GM21786 (cell line): ENCODE measurements at regions not wholly inside any gene's neighbourhood (a gene's known extent, or its start where the extent isn't known, plus 50 kb on each side); places are given as distances from the start of the nearest gene placed in this dataset.
"Not testable (repeated sequence)": the region's sequence is repeated elsewhere in the genome, so short reads cannot be mapped to it uniquely, and the experiment has no call there.

Source experiments
- ATAC-seq: cut with Tn5 transposase; IDR thresholded peaks from one replicate; pipeline ENCODE4 v1.9.1; 2021; ENCODE audit not compliant: unreplicated experiment

DNA sequence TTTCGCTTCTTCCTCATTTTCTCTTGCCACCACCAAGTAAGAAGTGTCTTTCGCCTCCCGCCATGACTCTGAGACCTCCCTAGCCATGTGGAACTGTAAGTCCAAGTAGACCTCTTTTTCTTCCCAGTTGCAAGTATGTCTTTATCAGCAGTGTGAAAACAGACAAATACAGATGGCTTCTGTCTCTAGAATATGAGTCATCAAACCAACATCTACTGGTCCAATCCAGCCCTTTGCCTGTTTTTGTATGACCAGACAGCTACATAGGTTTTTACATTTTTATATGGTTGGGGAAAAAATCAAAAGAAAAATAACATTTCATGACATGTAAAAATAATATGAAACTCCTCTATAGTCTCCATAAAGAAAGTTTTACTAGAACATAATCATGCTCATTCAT, 118.7 kb upstream of the PTPRG start:
- ATAC-seq, result no peak

DNA sequence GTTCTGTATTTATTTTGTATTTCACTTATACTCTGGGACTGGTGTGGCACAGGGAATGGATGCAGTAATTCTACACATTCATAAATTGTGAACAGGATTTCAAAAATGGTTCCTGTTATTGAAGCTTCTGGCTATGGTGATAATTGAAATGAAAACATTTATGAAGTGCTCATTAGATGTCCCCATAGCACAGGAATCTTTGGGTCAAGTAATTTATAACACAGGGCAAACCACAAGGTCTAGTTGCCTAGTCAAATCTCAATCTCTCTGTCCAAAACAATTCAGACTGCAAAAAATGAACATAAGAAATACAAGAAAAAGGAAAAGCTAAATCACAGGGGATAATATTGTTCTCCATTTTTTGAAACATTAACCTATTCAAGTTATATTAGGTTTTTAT, 117.5 kb upstream of the PTPRG start:
- no peak for ATAC-seq

DNA sequence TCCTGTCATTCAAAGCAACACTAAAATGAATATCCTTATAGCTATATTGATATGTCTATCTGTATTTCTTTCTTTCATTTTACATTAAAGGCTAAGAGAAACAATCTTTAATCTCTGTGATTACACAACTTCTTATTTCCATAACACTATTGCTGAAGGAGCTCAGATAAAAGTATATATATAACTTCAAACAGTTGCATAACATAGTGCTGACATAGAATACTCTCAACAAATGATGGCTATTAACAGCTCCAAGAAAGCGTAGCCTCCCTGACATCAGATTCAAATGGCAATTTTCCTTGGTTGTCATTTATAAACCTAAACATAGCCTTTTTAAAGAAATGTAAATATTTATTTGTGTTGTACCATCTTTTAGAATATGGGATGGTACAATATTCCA, 116.6 kb upstream of the PTPRG start:
- no peak for ATAC-seq

DNA sequence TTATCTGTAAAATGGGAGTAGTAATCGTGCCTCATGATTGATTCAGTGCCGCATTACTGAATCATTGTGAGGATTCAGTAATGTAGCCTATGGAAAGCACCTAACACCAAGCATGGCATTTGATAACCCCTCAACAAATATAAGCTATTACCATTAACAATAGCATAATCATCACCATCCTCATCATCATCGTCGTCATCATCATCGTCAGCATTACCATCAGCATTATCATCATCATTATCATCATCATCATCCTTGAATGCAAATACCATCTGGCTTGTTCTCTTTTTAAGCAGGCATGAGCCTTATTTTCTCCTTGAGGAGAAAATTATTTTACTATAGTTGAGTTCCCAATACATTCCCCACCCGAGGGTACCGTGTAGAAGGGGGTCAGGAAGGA, 115.4 kb upstream of the PTPRG start:
- no peak for ATAC-seq

DNA sequence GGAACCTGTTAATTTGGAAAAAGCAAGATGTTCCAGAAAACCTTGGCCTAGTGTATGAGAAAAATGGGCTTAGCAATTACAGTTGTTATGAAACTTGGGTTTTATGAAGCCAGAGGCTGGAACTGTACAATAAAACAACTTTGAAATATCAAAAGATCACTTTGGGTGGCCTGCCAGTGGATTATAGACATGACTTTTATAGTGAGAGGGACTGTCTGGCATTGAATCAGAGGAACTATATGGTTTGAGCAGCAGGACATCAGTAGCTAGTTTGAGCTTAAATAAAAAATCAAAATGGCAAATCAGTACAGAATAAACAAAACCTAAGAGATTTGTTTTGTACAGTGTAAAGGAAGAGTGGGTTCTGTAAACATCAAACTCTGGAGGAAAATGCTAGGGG, 115.0 kb upstream of the PTPRG start:
- no peak for ATAC-seq

DNA sequence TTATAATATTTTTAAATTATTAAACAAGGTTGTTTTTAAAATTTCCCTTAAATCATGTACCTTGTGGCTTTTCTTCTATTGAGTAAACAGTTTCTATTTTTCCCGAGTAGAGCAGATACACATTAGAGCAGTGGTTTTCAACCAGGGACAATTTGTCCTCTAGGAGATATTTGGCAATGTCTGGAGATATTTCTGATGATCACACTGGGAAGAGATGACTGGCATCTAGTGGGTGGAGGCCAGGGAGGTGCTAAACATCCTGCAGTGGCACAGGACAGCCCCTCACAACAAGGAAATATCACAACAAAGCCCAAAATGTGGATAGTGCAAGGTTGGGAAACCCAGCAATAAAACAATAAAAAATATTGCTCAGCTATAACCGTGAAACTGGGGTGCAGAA, 113.0 kb upstream of the PTPRG start:
- ATAC-seq, result no peak

DNA sequence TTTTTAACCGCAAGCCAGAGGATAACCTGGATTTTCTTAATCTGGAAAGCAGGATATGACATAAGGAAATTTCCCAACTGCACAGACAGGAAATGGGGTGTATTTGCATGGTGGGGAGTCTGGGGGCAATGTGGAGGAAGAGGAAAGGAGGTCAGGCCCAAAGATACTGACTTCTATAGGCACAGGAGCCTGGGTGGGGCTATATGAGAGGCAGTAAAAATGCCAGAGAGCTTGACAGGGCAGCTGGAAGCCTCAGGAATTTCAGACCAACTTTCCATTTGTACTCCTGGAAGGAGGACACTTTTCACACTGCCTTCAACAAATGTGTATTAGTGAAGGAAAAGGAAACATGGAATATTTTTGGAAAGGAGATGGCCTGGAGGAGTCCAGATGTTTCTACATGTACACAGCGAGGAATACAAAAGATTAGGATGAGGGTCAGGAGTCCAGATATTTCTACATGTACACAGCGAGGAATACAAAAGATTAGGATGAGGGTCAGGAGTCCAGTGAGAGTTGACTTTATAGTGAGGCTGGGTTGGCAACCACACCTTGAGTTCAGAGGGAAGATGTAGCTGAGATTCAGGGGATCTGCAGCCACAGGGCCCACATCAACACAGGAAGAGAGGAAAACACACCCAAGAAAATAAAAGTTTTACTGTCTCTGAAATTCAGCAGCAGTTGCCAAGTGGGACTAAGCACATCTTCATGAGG, 111.9 kb upstream of the PTPRG start:
- ATAC-seq, result no peak

DNA sequence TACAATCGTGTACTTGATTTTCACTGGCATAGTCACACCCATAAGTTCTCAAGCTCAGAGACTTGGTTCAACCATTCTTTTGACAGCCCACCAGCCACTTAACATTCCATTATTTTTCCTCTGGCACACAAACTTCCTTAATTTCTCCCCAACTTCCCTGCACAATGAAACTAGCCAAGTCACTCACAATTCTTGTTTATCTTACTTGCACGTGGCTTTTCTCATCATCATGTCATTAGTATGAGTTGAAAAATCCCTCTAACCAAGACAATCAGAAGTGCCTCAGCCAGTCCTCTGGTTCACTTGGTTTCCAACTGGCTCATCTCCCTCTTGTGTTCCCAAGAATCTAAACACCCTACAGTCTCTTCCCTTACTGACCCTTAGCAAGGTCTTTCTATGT, 110.5 kb upstream of the PTPRG start:
- no peak for ATAC-seq

DNA sequence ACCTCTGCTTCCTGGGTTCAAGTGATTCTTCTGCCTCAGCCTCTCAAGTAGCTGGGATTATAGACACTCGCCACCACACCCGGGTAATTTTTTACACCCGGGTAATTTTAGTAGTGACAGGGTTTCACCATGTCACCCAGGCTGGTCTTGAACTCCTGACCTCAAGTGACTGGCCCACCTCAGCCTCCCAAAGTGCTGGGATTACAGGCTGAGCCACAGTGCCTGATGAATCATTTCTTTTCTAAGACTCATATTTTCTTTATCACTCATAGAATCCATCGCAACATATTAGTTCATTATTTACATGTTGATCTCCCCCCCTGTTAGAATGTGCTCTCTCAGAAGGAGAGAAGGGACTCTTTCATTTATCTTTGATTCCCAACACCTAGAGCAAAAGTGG, 109.5 kb upstream of the PTPRG start:
- ATAC-seq, result no peak

DNA sequence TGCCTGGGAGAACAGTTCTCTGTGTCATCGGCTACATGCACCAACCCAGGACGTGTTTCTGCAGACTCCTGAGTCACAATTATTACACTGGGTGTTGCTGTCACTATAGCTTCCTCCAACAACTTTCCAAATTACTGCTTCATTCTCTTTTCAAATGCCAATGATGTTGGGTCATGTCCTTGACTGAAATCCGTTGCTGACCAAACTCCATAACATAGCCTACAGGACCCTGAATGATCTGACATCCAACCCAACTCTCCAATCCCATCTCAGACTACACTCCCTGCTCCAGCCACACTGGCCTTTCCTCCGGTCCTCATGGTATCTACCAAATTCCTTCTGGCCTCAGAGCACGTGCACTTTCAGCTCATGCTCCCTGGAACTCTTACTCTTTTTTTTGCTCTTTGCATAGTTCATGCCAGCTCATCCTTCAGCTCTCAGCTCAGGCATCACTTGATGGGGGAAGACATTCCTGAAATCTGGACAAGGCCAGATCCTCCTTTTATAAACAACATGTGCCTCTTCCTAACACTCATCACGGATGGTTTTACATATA, 108.8 kb upstream of the PTPRG start:
- no peak for ATAC-seq

DNA sequence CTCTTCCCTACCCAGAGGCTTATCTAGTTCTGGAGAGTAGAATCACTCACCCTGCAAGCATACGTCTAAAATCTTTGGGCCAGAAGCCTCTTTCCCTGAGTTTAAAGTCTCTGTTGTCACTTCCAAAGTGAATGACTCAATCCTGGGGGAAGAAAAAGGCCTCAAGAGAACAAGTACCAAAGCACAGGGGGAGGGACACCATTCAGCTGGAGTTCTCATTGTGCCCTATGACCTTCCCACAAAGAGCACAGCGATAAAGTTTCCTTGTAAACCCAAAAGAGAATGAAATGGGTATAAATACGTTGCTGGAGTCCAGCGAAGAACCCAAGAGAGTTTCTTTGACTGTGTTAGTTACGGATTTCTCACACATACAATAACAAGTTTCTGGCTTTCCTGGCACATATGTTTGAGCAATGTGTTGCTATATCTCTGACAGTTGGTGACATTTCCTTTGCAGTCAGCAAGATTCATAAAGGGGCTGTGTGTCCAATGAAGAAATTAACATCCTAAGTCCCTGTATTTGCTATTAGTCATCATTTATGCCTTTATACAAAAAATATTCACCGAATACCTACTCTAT, 107.3 kb upstream of the PTPRG start:
- no peak for ATAC-seq

DNA sequence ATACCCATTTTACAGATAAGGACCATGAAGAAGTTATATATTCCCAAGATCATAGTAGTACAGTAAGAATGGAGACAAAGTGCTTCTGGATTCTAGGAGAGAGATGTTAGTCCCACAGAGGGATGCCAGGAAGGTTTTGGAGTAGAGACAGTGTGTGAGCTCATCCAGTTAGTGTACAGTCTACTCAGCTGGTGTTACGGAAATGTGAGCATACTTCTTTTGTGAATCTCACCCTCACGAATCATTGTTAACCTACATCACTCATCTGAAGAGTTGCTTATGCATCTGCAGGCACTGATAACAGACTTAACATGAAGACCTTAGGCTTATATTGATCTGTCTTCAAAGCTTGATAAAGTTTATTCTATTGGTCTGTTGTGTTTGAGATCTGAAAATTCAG, 106.6 kb upstream of the PTPRG start:
- no peak for ATAC-seq

DNA sequence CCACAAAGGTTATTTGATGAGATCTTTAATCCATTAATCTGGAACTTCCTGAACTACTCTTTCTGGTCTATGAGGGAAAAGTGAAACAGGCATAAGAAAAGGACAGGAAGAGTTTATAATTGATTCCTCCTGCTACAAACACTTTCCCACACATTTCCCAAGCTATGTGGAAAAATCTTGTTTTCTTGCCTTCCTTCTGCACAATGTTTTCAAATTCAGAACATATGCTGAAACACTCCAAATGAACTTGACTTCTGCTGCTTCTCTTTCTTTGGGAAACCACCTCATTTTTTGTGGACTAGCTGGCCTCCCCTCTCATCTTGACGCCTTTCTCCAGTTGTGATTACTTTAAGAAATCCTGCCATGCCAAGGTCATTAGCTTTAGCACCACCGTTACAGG, 100.7 kb upstream of the PTPRG start:
- ATAC-seq, result no peak

DNA sequence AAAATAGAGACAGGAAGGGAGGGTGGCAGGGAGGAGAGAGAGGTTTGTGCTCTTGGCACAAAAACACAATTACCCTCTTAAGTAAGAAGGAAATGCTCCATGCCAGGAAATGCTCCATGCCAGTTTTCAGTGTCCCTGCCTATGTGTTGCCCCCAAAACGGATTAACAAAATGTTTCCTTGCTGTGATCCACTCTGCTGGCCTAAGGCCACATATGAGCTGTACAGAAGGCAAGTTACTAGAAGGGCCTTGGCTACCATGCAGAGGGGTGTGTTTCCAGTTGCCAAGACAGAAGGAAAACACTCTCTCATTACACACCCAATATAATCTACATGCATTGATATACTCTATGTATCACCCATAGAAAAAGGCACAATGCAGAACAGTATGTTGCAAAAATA, 98.2 kb upstream of the PTPRG start:
- no peak for ATAC-seq

DNA sequence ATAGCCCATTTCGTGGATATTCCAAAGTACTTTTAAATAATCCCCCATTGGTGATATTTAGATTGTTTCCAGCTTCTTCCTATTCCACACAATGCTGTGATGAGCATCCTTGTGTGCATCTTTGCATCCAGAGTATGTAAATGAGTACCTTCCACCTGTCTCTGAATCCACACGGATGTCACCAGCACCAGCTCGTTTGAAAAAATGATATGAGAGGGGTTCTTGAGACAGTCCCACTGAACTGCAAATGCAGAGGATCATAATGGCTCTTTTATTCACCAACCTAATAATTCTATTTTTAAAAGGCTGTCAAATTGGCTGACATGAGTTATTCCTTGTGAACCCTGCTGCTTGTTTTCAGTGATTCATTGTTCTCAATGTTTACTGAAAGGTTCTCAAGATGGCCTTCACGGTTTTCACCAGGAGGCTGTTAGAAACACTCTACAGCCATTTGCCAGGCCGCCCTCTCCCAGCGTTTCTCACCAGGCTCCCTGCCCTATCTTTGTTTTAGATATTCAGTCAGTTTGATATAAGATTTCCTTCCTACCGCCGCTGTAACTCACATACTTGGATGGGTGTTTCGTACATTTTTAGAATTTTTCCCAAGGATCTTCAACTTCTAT, 96.7 kb upstream of the PTPRG start:
- no peak for ATAC-seq

DNA sequence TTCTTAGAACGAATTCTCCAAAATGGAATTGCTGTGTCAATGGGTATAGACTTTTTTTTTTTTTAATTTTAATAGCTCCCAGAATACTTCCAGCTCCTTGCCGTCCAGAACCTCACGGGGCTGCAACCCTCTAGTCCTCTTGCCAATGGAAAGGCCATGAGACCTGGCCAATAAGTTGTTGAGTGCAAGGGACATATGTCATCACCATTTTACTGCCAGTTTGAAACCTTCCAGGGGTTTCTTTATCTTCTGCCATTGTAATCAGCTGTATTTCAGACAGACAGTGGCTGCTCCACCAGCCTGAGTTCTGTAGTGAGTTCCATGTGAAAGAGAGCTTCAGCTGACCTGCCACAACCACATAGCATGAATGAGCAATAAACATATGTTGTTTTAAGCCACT, 95.0 kb upstream of the PTPRG start:
- no peak for ATAC-seq

DNA sequence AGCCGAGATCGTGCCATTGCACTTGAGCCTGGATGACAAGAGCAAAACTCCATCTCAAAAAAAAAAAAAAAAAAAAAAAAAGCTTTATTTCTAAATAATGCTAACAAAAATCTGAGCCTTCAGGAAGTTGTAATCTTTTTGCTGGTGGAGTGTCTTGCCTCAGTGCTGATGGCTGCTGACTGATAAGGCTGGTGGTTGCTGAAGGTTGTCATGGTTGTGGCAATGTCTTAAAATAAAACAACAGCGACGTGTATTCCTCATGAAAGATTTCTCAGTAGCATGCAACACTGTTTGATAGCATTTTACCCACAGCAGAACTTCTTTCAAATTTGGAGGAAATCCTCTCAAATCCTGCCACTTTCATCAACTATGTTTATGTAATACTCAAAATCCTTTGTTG, 77.4 kb upstream of the PTPRG start:
- no peak for ATAC-seq

DNA sequence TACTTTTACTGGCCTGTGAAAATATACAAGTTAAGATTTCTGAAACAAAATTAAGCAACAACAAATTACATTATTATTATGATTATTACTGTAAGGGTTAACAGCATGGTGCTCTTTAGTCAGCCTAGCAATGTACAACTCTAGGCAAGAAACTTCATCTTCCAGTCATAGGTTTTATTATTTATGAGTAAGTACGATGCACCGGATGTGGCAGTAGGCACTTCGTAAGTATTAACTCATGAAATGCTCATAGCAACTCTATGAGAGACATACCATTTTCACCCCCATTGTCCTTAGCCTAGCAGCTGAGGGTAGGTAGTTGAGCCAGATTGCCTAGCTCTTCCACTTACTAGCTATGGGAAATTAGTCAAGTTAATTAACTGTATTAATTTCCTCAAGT, 68.0 kb upstream of the PTPRG start:
- ATAC-seq, result no peak

DNA sequence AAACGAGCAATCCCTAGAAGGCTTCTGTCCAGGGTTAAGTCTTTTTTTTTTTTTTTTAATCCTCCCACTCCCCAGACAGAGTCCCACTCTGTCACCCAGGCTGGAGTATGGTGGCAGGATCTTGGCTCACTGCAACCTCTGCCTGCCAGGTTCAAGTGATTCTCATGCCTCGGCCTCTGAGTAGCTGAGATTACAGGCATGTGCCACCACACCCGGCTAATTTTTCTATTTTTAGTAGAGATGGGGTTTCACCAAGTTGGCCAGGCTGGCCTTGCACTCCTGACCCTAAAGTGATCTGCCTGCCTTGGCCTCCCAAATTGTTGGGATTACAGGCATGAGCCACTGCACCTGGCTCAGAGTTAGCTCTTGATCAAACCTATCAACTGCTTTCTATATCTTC, 67.1 kb upstream of the PTPRG start:
- ATAC-seq, result not testable (repeated sequence)

DNA sequence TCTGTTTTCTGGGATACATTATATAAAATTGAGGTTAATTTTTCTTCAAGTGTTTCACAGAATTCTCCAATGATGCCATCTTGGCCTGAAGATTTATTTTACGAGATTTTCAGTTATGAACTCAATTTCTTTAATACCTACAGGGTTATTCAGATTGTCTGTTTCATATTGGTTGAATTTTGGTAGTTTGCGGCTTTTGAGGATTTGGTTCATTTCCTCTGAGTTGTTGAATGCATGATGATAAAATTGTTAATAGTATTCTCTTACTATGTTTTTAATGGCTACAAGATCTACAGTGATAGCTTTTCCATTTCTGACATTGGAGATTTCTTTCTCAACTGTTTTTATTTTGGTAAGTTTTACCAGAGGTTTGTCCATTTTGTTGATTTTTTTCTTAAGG, 63.9 kb upstream of the PTPRG start:
- no peak for ATAC-seq

DNA sequence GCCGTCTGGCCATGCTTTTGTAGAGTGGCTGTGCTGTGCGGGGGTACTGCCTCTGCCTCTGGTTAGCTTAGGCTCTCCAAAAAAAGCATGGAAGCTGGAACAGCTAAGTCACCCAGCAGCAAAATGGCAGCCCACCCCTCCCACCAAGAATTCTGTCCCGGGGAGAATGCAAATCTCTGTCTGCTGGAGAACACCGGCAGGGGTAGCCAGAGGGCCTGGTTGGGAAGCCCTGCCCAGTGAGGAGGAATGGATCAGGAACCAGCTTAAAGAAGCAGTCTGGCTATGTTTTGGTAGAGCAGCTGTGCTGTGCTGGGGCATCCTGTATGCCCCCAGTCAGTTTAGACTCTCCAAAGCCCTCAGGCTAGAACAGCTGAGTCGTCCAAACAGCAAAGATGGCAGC, 56.2 kb upstream of the PTPRG start:
- no peak for ATAC-seq

DNA sequence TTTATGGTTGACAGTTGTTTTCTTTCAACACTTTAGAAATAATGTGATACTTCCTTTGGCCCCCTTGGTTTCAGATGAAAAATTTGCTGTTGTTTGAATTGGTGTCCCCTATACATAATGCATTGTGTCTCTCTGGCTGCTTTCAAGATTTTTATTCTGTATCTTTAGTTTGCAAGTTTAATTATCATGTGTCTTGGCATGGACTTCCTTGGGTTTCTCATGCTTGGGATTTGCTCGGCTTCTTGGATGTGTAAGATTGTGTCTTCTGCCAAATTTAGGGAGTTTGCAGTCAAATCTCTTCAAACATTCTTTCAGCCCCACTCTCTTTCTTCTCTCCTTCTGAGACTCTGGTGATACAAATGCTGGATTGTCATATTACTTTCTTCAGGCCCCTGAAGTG, 53.4 kb upstream of the PTPRG start:
- no peak for ATAC-seq
